Pons (tissue), 1 donor: ENCODE measurements at regions not wholly inside any gene's neighbourhood (a gene's known extent, or its start where the extent isn't known, plus 50 kb on each side); places are given as distances from the start of the nearest gene placed in this dataset.

ENCODE experiments used
- DNase-seq: peaks from one replicate; pipeline ENCODE4 v3.0.0-alpha.2; 2016; ENCODE audit warnings: low spot score

DNA sequence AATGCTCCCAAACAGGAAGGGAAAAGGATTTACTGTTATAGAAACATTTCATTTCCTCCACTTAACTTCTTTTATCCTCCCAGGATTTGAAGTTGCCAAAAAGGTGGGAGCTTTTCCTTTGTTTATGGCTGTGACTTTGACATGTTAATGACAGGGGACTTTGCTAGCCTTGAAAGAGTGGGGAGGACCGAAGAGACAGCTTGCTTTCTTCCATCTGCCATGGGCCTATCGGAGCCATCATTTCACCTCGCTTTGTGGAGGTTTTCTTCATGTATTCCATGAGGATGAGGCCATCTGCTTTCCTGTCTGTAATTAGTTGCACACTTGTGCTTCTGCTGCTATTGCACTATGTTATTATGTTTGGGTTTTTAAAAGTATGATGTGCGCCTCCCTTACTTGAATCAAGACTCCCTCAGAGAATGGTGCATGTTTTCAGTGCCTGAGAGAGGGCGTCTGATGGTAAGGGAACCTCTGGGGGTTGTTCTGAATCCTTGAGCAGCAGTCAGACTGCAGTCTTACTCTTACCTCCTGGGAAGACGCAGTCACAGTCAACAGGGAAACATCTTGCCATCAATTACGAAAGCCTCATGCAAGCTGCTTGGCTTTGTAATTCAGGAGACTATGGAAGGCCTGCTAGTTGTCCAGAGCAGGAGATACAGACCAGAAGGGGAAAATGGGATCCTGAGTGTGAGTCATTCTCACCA lies 173.3 kb upstream of the MGAT5 start:
- peak; percentile 2 for DNase-seq

DNA sequence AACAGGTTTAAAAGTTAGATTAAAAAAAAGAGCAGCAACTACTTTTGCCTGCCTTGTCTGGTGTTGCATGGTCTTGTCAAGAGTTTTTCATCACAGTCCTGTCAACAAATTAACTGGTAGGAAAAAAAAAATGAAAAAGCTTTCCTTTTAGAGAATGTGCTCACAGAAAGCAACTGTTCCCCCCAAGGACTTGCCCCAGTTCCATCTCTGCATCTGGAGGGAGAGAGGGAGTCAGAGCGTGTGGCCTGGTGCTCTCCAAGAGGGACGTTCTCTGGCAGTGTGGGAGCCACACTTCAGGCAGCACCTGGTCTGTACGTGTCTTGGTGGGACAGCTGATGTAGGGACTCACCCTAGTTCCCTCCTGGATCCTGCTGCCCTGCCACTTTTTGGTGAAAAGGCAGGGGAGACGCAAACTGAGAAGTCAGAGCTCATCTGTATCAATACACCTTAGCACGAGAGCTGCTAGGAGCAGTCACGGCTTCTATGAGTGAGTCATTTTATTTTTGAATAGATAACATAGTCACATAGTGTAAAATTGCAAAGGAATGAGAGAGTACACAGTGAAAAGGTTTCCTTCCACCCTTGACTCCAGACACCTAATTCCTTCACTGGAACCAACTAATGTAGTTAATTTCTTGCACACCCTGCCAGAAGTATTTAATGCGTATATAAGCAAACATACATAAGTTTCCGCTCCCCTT lies 172.5 kb upstream of the MGAT5 start:
- no peak for DNase-seq

GRCh38 chr2:134083548-134083947 lies 170.3 kb upstream of the MGAT5 start:
- DNase-seq = no peak

DNA sequence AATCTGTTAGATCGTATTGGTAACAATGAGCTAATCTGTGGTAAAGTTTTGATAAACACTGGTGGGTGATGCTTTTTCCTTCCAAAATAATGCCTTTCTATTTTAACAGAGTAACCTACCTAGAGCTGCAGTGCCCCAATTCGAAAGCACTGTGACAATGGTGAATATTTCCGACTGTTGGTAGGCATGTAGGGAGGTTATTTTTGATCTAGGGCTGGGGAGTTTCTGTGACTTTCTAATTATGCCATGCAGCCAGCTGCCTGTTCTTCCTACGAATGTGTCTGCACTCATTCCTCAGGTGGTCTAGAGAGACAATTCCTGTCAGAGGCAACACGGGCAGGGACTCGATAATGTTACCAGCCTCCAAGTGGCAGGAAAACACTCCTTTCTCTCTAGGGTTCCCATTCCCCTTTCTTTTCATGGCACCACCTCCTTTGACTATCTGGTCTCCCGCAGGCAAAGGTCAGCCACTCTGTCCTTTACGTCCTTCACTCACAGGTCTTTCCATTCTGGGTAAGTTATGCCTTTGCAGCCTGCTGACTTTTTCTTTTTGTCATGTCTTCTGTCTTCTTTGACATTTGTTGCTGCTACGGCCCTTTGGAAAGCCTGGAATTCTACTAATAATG lies 167.2 kb upstream of the MGAT5 start:
- no peak for DNase-seq

DNA sequence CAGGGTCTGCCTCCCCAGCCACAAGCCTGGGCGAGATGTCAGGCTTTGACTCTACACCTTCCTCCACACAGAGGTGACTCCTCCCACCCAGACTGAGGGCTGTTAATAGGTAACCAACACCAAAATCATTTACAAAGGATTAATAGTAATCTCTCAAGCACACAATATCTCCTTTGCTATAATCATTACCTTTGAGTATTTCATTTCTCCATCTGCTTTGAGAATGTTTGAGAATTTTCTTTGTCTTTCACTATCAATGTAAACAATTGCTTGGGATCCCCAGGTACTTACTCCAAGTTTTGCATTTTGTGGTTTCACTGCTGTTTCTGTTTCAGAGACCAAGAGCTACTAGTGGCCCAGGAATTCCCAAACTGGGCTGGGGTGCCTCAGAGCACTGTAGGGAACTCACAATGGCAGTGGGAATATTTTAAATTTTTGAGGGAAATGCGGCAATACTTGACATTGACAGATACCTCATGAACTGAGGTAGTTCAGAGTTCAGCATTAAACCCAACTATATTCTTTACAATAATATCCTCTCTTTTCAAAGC lies 166.4 kb upstream of the MGAT5 start:
- DNase-seq = no peak

- no peak for DNase-seq
Observed at GRCh38 chr2:134089454-134089853, 164.4 kb upstream of the MGAT5 start.

- no peak for DNase-seq
Observed at GRCh38 chr2:134097740-134098139, 156.1 kb upstream of the MGAT5 start.

- DNase-seq = no peak
Observed at GRCh38 chr2:134098321-134098720, 155.6 kb upstream of the MGAT5 start.

GRCh38 chr2:134099273-134099672 lies 154.6 kb upstream of the MGAT5 start:
- no peak for DNase-seq

GRCh38 chr2:134103196-134103595 lies 150.7 kb upstream of the MGAT5 start:
- no peak for DNase-seq

- no peak for DNase-seq
Observed at GRCh38 chr2:134104754-134105153, 149.1 kb upstream of the MGAT5 start.

- no peak for DNase-seq
Observed at GRCh38 chr2:134107402-134107801, 146.5 kb upstream of the MGAT5 start.

- DNase-seq = peak; percentile 44
Observed at GRCh38 chr2:134108113-134108512, 145.8 kb upstream of the MGAT5 start.

GRCh38 chr2:134109246-134109645 lies 144.6 kb upstream of the MGAT5 start:
- no peak for DNase-seq

DNA sequence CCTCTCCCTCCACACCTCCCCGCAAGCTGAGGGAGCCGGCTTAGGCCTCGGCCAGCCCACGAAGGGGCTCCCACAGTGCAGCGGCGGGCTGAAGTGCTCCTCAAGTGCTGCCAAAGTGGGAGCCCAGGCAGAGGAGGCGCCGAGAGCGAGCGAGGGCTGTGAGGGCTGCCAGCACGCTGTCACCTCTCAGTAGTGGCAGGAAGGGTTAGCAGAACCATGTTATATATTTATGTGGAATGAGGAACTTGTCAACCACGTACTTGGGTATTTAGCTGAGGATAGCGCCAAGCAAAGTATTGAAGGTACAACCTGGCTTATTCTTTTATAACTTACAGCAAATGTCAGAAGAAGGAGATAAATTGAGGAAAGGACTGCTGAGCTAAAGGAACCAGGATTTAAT lies 144.1 kb upstream of the MGAT5 start:
- no peak for DNase-seq

GRCh38 chr2:134110532-134110931 lies 143.3 kb upstream of the MGAT5 start:
- DNase-seq = no peak

DNA sequence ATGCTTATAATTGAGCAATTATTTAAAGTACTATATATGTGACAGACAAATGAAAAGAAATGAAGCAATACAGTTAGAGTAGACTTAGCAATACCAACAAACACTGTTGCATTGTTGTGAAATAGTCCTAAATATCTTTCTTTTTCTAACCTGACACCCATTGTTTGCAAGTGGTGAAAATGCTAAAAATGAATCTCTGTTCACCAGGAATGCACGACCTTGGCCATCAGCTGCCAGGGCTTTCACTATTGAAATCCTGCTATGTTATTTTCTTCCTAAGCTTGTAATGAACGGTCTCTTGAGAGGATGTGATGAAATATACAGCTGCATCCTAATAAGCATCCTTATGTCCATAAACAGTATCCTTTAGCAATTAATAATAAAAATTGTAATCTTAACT lies 136.2 kb upstream of the MGAT5 start:
- DNase-seq = no peak

GRCh38 chr2:134118279-134119116 lies 135.4 kb upstream of the MGAT5 start:
- DNase-seq = peak; percentile 97

- DNase-seq = no peak
Observed at GRCh38 chr2:134119117-134119712, 134.7 kb upstream of the MGAT5 start.

DNA sequence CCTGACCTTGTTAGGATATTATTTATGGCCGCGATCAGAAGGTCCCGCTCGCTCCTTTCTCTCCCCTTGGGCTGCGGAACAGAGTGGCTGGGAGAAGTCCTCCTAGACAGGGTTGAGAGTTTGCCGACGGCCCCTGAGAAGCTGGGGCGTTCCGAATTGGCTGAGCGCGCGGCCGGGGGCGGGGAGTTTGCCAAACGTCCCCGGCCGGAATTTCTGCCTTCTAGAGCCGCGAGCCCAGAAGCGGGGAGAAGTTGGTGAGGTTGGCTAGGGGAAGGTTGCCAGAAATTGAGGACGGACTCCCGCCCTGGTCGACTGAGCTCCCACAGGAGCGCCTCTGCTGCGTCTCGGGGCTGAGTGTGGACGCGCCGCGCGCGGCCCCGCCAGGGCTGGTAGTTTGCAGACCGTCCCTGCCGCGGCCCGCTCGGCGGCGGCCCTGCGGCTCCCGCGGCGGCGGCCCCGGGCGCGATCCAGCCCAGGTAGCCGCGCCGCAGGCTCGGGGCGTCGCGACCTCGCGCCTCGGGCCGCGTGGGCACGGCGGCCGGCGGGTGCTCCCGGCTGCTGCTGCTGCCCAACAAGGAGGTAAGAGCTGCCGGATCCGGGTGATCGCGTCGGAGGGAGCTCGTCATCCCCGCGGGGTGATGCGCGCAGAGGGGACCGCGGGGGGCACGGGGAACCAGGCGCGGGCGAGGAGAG lies 134.0 kb upstream of the MGAT5 start:
- DNase-seq = peak; percentile 93

DNA sequence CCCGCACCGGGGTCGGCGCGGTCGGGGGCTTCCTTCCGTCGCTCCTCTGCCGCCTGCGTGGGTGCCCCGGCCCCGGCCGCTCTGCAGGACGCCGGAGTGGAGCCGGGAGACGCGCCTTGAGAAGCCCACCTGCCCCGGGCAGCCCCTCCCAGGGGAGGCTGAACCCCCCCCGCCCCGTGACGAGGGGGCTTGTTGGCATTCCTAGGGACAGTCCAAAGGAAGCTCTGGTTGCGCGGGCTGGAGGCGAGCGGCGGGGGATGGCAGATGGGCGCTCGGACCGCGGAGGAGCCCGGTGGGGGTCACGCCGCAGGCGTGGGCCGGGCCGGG lies 133.5 kb upstream of the MGAT5 start:
- no peak for DNase-seq
